ENCODE measurements at regions not wholly inside any gene's neighbourhood (a gene's known extent, or its start where the extent isn't known, plus 50 kb on each side); places are given as distances from the start of the nearest gene placed in this dataset.

DNA sequence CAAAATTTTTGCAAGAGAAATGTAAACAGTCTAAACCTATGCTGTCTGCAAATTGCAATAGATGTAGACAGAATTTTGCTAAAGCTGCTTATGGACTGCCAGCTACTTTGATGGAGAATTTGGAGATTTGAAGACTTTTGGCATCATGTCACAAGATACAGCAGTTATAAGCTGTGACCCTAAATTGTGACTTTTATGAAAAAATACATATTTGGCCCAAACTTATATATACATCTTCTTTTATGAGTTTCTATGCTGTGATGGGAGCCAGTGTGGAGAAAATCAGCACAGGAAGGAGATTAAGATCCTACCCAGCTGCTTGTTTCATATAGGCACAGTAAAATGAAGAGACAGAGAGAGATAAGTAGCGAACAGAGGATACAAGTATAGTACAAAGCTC, 1595.4 kb downstream of the PLA2G4A start:
- H3K4me3 Mint-ChIP-seq, result no peak overlapping the region
- H3K36me3 Mint-ChIP-seq (ENCODE audit: insufficient read depth), result no peaks in the 10 kb centered on the region
- peaks cover 0 to 7% of the 10 kb centered on the region in 2 donors for H3K9me3 Mint-ChIP-seq
- no peaks in the 10 kb centered on the region for H3K4me1 Mint-ChIP-seq (ENCODE audit: low read depth in 2 of 2)
- no peaks in the 10 kb centered on the region for H3K27me3 Mint-ChIP-seq
- H3K27ac Mint-ChIP-seq, result no peak overlapping the region
- DNase-seq (no peak), ATAC-seq (replicated peaks) (no peak)

DNA sequence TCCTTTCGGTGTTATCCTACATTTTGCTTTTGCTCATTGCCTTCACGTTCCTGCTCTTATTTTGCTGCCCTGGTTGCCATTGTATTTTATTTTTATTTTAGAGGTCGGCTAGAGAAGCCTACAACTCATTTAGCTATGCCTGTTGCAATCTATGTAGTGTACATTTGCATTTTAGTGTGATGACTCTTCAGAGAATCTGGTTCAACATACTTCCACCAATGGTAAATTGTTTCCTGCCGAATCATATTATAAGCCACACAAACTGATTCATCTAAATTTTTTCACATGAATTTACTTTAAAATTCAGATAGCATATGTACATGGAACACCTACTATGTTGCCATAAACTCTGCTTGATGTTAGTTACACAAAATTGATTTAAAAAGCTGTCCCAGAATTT, 1596.9 kb downstream of the PLA2G4A start:
- no peak for DNase-seq
- no peak overlapping the region for H3K4me3 Mint-ChIP-seq

DNA sequence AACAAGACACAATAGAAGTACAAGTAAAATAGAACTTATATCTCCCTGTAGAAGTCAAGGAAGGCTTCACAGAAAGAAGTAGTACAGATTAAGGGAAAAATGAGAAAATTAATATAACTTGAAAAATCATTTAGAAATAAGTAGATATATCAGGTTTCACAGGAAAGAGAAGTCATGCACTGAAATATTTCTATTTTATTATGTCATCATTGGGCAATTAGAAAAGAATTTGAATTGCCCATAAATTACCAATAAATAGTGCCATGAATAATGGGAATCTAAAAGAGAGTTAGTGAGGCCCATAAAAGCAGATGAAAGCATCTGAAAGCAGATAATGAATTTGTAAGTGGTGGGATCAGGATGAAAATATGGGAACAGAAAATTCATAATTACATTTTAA, 1597.8 kb downstream of the PLA2G4A start:
- Mint-ChIP-seq H3K36me3 (ENCODE audit: insufficient read depth) (no peaks in the 10 kb centered on the region), H3K27ac (no peak overlapping the region), H3K4me3 (no peak overlapping the region)

More for the DNA sequence above, 1596.9 kb downstream of the PLA2G4A start:
- Mint-ChIP-seq H3K36me3 (ENCODE audit: insufficient read depth) (no peaks in the 10 kb centered on the region), H3K4me1 (ENCODE audit: low read depth in 2 of 2) (no peaks in the 10 kb centered on the region), H3K27me3 (no peaks in the 10 kb centered on the region), H3K9me3 (peaks cover 7 to 8% of the 10 kb centered on the region in 2 donors), H3K27ac (no peak overlapping the region)
- no peak for ATAC-seq (replicated peaks)

DNA sequence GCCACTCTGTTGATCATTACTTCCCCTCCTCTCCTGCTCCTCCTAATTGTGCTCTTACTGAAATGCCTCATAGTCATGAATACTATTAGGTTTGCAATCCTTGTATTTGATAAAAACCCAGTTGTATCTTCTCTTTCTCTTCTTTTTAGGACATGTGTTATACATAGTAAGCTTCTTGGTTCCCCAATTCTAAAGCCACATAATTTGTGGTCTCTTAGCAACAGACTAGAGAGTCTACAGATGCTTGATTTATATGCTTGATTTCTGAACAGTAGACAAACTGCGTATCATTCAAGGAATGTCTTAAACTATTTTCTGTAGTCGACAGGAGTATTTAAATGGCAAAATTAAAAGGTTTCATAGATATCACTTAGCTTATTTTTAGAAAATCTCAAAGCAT, 1598.9 kb downstream of the PLA2G4A start:
- Mint-ChIP-seq H3K27ac (no peak overlapping the region), H3K4me3 (no peak overlapping the region)

More for the DNA sequence above, 1597.8 kb downstream of the PLA2G4A start:
- no peaks in the 10 kb centered on the region for H3K27me3 Mint-ChIP-seq
- H3K9me3 Mint-ChIP-seq, result peaks cover 7% of the 10 kb centered on the region in 2 donors
- no peaks in the 10 kb centered on the region for H3K4me1 Mint-ChIP-seq (ENCODE audit: low read depth in 2 of 2)
- ATAC-seq (replicated peaks), result no peak
- no peak for DNase-seq

DNA sequence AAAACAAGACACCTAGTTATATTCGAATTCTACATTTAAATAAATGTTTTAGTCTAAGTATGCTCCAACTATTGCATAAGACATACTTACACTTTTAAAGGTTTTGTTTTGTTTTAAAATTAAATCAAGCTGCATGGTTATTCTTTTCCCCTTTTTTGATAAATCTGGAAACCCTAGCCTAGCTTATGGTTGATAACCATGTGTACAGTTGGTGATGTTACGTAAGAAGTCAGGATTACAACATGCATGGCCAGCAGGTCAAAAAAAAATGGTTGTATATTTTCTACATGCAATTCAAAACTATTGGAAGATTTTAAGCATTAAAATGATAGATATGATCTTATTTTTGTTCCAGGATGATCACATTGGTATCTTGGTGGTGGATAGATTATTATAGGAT, 1600.6 kb downstream of the PLA2G4A start:
- no peak overlapping the region for H3K4me3 Mint-ChIP-seq
- ATAC-seq (replicated peaks) (no peak), DNase-seq (no peak)
- peaks cover 7% of the 10 kb centered on the region in 2 donors for H3K9me3 Mint-ChIP-seq
- no peaks in the 10 kb centered on the region for H3K27me3 Mint-ChIP-seq
- H3K36me3 Mint-ChIP-seq (ENCODE audit: insufficient read depth), result no peaks in the 10 kb centered on the region
- H3K27ac Mint-ChIP-seq, result no peak overlapping the region
- H3K4me1 Mint-ChIP-seq (ENCODE audit: low read depth in 2 of 2), result no peaks in the 10 kb centered on the region

More for the DNA sequence above, 1598.9 kb downstream of the PLA2G4A start:
- H3K27me3 Mint-ChIP-seq, result no peaks in the 10 kb centered on the region
- ATAC-seq (replicated peaks), result no peak
- no peaks in the 10 kb centered on the region for H3K36me3 Mint-ChIP-seq (ENCODE audit: insufficient read depth)
- peaks cover 7% of the 10 kb centered on the region in 2 donors for H3K9me3 Mint-ChIP-seq
- no peak for DNase-seq
- no peaks in the 10 kb centered on the region for H3K4me1 Mint-ChIP-seq (ENCODE audit: low read depth in 2 of 2)

DNA sequence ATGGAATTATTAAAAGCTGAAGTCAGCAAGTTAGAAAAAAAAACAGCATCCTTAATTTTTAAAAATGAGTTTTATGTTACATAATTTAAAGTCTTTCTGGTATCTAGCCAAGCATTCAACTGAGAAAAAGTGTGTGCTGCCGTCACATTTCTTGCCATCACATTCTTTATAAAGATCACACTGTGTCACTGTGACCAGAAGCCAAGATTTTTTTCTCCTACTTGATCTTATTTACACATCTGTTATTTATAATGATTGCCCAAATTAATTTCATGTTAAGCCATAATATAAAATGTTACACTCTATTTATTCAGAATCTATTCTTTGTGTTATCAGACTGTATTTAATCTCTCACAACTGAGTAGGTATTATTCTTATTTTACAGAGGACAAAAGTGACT, 1603.7 kb downstream of the PLA2G4A start:
- no peaks in the 10 kb centered on the region for H3K36me3 Mint-ChIP-seq (ENCODE audit: insufficient read depth)
- no peaks in the 10 kb centered on the region for H3K27me3 Mint-ChIP-seq
- no peak for DNase-seq
- peaks cover 7% of the 10 kb centered on the region in 2 donors for H3K9me3 Mint-ChIP-seq
- no peak overlapping the region for H3K4me3 Mint-ChIP-seq
- H3K27ac Mint-ChIP-seq, result no peak overlapping the region
- ATAC-seq (replicated peaks), result no peak
- no peaks in the 10 kb centered on the region for H3K4me1 Mint-ChIP-seq (ENCODE audit: low read depth in 2 of 2)

DNA sequence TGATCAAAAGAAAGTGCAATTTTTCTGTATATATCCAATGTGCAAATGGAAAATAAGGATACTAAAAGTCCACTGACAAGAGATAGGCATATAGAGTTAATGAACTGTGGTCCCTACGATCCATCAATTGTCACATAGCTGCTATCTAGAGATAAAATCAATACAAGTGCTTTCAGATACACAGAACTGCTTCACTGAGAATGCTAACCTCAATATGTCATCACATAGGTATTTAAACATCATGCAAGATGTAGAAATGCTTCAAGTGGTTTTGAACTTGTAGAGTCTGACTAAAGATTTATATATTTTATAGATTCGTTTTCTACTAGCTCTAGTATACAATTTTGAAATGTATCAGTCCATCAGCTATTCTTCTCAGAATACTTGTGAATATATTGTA, 1604.7 kb downstream of the PLA2G4A start:
- DNase-seq (no peak), ATAC-seq (replicated peaks) (no peak)
- no peaks in the 10 kb centered on the region for H3K27me3 Mint-ChIP-seq
- H3K4me3 Mint-ChIP-seq, result no peak overlapping the region
- no peaks in the 10 kb centered on the region for H3K36me3 Mint-ChIP-seq (ENCODE audit: insufficient read depth)
- peaks cover 4 to 7% of the 10 kb centered on the region in 2 donors for H3K9me3 Mint-ChIP-seq
- no peaks in the 10 kb centered on the region for H3K4me1 Mint-ChIP-seq (ENCODE audit: low read depth in 2 of 2)
- H3K27ac Mint-ChIP-seq, result no peak overlapping the region

DNA sequence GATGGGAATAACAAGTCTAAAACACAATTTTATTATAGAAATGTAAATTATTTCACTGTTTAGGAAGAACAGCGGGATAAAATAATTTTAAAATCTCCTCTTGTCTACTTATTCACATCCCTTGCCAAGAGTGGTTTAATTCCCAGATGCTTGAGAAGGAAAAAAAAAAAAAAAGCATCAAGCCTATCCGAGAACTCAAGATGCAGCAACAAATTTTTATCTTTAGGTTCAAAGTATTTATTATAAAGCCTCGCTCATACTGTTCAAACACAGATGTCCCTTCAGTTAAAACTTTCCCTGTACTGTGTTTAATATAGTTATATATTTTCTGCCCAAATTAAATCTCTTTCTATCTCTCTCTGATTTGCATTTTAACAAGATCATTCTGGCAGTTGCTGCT, 1615.8 kb downstream of the PLA2G4A start:
- no peak overlapping the region for H3K4me3 Mint-ChIP-seq
- no peaks in the 10 kb centered on the region for H3K4me1 Mint-ChIP-seq (ENCODE audit: low read depth in 2 of 2)
- no peak for ATAC-seq (replicated peaks)
- H3K27me3 Mint-ChIP-seq, result no peaks in the 10 kb centered on the region
- H3K27ac Mint-ChIP-seq, result no peak overlapping the region
- H3K36me3 Mint-ChIP-seq (ENCODE audit: insufficient read depth), result no peaks in the 10 kb centered on the region
- no peak for DNase-seq
- peaks cover 4 to 8% of the 10 kb centered on the region in 2 donors for H3K9me3 Mint-ChIP-seq

DNA sequence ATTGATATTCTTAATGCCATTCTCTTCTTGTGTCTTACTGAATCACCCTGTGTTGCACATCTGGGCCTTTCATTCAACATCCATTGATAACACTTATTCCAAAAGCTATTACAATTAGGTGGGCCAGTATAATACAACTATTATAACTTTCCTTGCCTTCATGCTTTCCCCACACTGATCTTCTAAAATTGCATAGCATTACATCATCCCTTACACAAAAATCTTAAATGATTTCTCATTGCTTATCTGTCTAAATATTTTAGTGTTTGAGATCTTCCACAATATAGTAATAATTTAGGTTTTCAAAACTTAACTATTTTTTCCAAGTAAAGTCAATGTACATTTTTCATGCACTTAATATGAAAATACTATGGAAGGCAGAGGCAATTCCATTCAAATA, 1634.1 kb downstream of the PLA2G4A start:
- no peak for DNase-seq
- ATAC-seq (replicated peaks), result no peak
- Mint-ChIP-seq H3K27ac (no peak overlapping the region), H3K4me3 (no peak overlapping the region), H3K27me3 (no peaks in the 10 kb centered on the region), H3K36me3 (ENCODE audit: insufficient read depth) (no peaks in the 10 kb centered on the region), H3K9me3 (peaks cover 6 to 10% of the 10 kb centered on the region in 2 donors), H3K4me1 (ENCODE audit: low read depth in 2 of 2) (no peaks in the 10 kb centered on the region)

DNA sequence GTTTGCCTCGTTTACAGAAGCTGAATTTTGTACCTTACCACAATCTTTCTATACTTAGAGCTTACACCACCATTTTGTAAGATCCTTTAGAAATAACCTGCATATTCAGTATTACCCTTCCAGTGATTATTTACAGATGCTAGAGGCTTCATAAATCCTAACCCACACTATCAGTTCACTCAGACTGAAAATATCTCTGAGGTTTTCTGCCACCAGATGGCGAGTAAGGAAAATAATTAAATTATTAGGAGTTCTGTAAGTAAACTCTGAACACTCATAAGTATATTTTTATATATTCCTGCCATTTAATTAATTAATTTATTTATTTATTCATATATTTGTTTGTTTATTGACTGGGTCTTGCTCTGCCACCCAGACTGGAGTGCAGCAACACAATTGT, 1635.2 kb downstream of the PLA2G4A start:
- DNase-seq (no peak), ATAC-seq (replicated peaks) (no peak)
- no peaks in the 10 kb centered on the region for H3K36me3 Mint-ChIP-seq (ENCODE audit: insufficient read depth)
- H3K4me1 Mint-ChIP-seq (ENCODE audit: low read depth in 2 of 2), result no peaks in the 10 kb centered on the region
- H3K27ac Mint-ChIP-seq, result no peak overlapping the region
- peaks cover 0 to 2% of the 10 kb centered on the region in 2 donors for H3K9me3 Mint-ChIP-seq
- no peaks in the 10 kb centered on the region for H3K27me3 Mint-ChIP-seq
- H3K4me3 Mint-ChIP-seq, result no peak overlapping the region

DNA sequence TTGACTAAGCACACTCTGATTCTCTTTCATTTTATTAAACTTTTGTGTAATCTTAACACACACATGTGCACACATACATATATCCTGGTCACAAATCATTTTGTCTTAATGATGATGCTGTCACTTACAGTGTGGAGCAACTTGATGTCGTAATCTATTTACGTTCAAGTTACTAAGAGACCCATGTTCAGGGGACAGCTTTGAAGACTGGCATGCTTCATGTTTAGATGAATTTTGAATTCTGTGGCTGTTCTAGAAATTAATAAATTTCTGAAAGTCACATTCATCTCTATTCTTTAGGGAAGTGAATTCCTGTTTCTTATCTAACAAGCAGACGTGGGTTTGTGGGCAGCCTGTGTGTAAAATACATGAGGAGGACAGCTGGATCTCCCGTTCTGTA, 1637.8 kb downstream of the PLA2G4A start:
- Mint-ChIP-seq H3K4me3 (no peak overlapping the region), H3K9me3 (peaks cover 0 to 4% of the 10 kb centered on the region in 2 donors), H3K4me1 (ENCODE audit: low read depth in 2 of 2) (no peaks in the 10 kb centered on the region)

DNA sequence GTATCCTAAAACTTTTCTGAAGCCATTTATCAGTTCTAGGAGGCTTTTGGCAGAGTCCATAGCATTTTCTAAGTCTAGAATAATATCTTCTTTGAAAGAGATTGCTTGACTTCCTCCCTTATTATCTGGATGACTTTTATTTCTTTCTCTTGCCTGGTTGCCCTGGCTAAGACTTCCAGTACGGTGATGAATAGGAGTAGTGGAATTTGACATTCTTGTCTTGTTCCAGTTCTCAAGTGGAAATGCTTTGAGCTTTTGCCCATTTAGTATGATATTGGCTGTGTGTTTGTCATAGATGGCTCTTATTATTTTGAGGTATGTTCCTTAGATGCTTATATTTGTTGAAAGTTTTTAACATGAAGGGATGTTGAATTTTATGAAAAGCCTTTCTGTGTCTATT, 1647.9 kb downstream of the PLA2G4A start:
- H3K4me3 Mint-ChIP-seq, result no peak overlapping the region
- DNase-seq, result no peak
- no peaks in the 10 kb centered on the region for H3K36me3 Mint-ChIP-seq (ENCODE audit: insufficient read depth)
- no peak for ATAC-seq (replicated peaks)
- no peaks in the 10 kb centered on the region for H3K27me3 Mint-ChIP-seq
- no peak overlapping the region for H3K27ac Mint-ChIP-seq
- peaks cover 10 to 28% of the 10 kb centered on the region in 2 donors for H3K9me3 Mint-ChIP-seq
- H3K4me1 Mint-ChIP-seq (ENCODE audit: low read depth in 2 of 2), result no peaks in the 10 kb centered on the region

More for the DNA sequence above, 1637.8 kb downstream of the PLA2G4A start:
- ATAC-seq (replicated peaks) (no peak), DNase-seq (no peak)
- Mint-ChIP-seq H3K36me3 (ENCODE audit: insufficient read depth) (no peaks in the 10 kb centered on the region), H3K27me3 (no peaks in the 10 kb centered on the region), H3K27ac (no peak overlapping the region)

DNA sequence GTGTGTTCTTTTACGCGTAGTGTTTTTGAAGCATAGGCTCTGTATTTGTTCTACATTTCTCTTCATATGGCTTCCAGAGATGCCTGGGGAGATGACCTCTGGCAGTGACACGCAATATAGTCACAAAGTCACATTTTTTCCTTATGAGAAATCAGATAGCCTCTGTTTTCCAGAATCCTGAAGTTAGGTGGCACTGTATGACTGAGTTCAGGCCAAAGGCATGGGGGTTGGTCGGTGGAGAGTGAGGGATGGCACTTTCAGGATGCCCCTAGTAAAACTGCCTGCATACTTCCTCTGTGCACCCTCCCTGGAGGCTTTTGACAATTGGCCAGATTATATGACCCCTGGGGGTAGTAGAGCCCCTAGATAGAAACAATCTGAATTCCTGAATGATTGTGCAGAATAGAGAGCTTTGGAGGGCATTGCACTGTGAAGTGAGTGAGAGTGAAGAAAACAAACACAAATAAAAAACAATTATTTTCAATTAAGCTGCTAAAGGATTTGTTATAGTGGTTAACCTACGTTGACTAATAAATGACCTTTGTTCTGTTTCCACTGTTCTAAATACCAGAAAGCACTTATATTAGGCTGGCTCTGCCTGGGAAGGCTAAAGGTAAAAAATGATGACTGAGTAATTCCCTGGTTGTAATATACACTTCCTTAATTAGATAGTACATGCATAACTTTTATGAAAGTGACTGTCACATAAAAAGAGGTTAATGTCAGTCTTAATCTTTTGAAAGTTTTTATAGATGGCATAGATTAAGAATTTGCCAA, 1660.8 kb downstream of the PLA2G4A start:
- H3K36me3 Mint-ChIP-seq (ENCODE audit: insufficient read depth), result no peaks in the 10 kb centered on the region
- ATAC-seq (replicated peaks) (no peak), DNase-seq (no peak)
- no peak overlapping the region for H3K27ac Mint-ChIP-seq
- H3K9me3 Mint-ChIP-seq, result peaks cover 2 to 5% of the 10 kb centered on the region in 2 donors
- no peaks in the 10 kb centered on the region for H3K4me1 Mint-ChIP-seq (ENCODE audit: low read depth in 2 of 2)
- no peak overlapping the region for H3K4me3 Mint-ChIP-seq
- no peaks in the 10 kb centered on the region for H3K27me3 Mint-ChIP-seq

DNA sequence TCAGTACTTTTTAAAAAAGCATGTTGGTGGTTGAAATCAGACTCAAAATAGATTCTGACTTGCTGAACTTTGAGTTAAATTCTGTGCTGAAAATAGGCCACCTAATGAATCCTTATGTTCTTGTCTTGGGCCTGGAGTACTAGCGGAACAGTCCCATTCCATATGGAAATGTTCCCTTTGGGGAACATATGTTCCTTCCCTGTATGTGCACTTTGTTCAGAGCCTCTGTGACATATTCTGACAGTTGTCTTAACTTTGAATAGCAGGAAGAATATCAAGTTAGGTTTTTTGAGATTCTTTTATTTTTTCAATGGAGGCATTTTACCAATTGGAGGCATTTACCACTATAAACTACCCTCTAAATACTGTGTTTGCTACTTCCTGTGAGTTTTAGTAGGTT, 1667.8 kb downstream of the PLA2G4A start:
- no peaks in the 10 kb centered on the region for H3K36me3 Mint-ChIP-seq (ENCODE audit: insufficient read depth)

More for the DNA sequence above, 1667.8 kb downstream of the PLA2G4A start:
- no peak overlapping the region for H3K27ac Mint-ChIP-seq
- H3K27me3 Mint-ChIP-seq, result no peaks in the 10 kb centered on the region
- H3K9me3 Mint-ChIP-seq, result peaks cover 2 to 6% of the 10 kb centered on the region in 2 donors
- DNase-seq (no peak), ATAC-seq (replicated peaks) (no peak)
- H3K4me3 Mint-ChIP-seq, result no peak overlapping the region
- H3K4me1 Mint-ChIP-seq (ENCODE audit: low read depth in 2 of 2), result no peaks in the 10 kb centered on the region
